ENCODE measurements at regions not wholly inside any gene's neighbourhood (a gene's known extent, or its start where the extent isn't known, plus 50 kb on each side); places are given as distances from the start of the nearest gene placed in this dataset.
"Not testable (repeated sequence)": the region's sequence is repeated elsewhere in the genome, so short reads cannot be mapped to it uniquely, and the experiment has no call there.

GRCh38 chr17:22075918-22076317 is 383.6 kb downstream of the KCNJ18 start:
- not testable (repeated sequence) for TF ChIP-seq EZH2 (IDR thresholded peaks at IDR 0.05); POLR2AphosphoS5 (IDR thresholded peaks at IDR 0.05; ENCODE audit: borderline replicate concordance, low read depth, low read length)
